ENCODE measurements at regions not wholly inside any gene's neighbourhood (a gene's known extent, or its start where the extent isn't known, plus 50 kb on each side); places are given as distances from the start of the nearest gene placed in this dataset.
A peak's percentile ranks its signal among the peaks of the same experiment; 100 is the strongest.

DNA sequence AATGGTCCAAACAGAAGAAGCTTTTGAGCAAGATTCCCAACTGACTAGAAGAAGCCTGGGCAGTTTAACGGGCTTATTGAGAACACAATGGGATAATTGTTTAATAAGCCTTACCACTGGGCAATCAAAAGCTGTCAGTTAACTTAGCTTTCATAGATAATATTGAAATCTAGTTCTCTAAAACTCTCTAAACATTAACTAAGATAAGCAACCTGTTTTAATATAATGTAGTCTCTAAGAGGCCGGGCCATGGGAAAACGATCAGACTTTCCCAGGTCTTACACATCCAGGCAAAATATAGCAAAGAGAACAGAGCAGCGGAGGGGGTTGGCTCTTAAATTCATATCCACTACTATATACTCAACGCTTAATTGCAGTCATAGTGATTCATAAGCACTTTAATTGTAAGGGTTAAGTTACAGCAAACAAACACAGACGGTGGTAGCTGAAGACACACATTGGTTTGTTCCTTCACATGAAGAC lies 128.0 kb upstream of the FAM83B start:
- no peaks in the 10 kb centered on the region for H3K9me3 Mint-ChIP-seq
- DNase-seq: no peak
- peaks cover 17% of the 10 kb centered on the region for H3K4me1 Mint-ChIP-seq
- no peak overlapping the region for H3K4me3 Mint-ChIP-seq
- TF ChIP-seq, protein P1, sequence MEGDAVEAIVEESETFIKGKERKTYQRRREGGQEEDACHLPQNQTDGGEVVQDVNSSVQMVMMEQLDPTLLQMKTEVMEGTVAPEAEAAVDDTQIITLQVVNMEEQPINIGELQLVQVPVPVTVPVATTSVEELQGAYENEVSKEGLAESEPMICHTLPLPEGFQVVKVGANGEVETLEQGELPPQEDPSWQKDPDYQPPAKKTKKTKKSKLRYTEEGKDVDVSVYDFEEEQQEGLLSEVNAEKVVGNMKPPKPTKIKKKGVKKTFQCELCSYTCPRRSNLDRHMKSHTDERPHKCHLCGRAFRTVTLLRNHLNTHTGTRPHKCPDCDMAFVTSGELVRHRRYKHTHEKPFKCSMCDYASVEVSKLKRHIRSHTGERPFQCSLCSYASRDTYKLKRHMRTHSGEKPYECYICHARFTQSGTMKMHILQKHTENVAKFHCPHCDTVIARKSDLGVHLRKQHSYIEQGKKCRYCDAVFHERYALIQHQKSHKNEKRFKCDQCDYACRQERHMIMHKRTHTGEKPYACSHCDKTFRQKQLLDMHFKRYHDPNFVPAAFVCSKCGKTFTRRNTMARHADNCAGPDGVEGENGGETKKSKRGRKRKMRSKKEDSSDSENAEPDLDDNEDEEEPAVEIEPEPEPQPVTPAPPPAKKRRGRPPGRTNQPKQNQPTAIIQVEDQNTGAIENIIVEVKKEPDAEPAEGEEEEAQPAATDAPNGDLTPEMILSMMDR (IDR thresholded peaks at IDR 0.05): no peak
- no peak overlapping the region for H3K27ac Mint-ChIP-seq
- no peaks in the 10 kb centered on the region for H3K27me3 Mint-ChIP-seq (ENCODE audit: low read depth, poor library complexity)
- no peaks in the 10 kb centered on the region for H3K36me3 Mint-ChIP-seq (ENCODE audit: low read depth)

DNA sequence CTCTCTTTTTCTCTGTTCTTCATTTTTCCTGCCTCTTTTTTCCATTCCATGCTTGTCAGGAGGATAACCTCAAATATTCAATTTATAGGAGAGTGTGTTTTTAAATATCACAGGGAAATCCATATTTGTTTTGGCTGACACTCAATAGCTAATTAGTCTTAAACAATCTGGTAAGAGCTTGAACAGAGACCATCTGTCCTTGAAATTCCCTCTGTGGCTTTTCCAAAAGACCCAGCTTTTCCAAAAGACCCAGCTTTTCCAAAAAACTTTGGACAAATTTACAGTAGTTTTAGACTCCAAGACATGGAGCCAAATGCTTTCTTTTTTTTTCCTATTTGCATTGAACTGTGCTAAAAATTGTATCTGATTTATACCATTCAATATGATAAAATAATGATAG lies 127.4 kb upstream of the FAM83B start:
- H3K4me3 Mint-ChIP-seq: no peak overlapping the region
- H3K36me3 Mint-ChIP-seq (ENCODE audit: low read depth): no peaks in the 10 kb centered on the region
- no peaks in the 10 kb centered on the region for H3K9me3 Mint-ChIP-seq
- H3K27me3 Mint-ChIP-seq (ENCODE audit: low read depth, poor library complexity): no peaks in the 10 kb centered on the region
- TF ChIP-seq, protein P1 (IDR thresholded peaks at IDR 0.05): no peak
- H3K27ac Mint-ChIP-seq: peak overlapping the region; percentile 36
- no peak for DNase-seq
- peaks cover 17% of the 10 kb centered on the region for H3K4me1 Mint-ChIP-seq

DNA sequence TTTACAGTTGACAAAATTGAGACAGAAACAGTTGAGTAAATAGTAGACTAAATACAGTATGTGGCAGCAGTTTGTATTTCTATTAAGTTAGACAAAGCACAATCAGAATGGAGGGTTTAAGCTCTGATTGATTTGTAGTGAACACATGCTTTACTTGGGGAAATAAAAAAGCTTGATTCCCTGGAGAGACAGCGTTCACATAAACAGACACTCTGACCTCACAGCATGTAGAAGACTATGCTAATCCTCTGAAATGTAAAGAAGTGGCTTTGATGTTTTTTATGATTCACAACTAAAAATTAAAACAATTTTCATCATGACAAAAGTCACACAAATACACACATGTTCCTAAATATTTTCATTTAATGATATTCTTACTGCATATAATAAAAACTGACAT lies 126.9 kb upstream of the FAM83B start:
- Mint-ChIP-seq H3K27ac (no peak overlapping the region), H3K27me3 (ENCODE audit: low read depth, poor library complexity) (no peaks in the 10 kb centered on the region), H3K4me1 (peaks cover 17% of the 10 kb centered on the region), H3K36me3 (ENCODE audit: low read depth) (no peaks in the 10 kb centered on the region), H3K9me3 (no peaks in the 10 kb centered on the region), H3K4me3 (no peak overlapping the region)
- no peak for DNase-seq
- TF ChIP-seq, protein P1 (IDR thresholded peaks at IDR 0.05): no peak

DNA sequence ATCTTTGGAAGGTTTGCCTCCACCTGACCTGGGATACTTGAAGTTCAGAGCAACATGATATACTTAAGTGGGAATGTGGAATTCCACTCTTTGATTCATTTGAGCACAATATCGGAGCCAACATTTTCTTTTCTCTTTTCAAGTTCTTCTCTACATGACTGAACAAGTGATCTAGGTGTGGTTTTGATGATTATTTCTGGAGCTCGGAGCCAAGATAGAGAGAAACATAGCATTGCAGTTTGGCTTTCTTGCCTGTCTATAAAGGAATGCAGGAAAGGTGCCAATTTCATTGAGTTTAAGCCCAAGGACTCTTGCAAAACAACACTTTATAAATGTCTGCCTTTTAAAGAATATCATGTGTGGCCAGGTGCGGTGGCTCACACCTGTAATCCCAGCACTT lies 124.2 kb upstream of the FAM83B start:
- TF ChIP-seq, protein P1 (IDR thresholded peaks at IDR 0.05): no peak
- Mint-ChIP-seq H3K9me3 (no peaks in the 10 kb centered on the region), H3K27ac (no peak overlapping the region), H3K4me3 (no peak overlapping the region), H3K4me1 (peaks cover 17% of the 10 kb centered on the region), H3K36me3 (ENCODE audit: low read depth) (no peaks in the 10 kb centered on the region), H3K27me3 (ENCODE audit: low read depth, poor library complexity) (no peaks in the 10 kb centered on the region)
- no peak for DNase-seq

DNA sequence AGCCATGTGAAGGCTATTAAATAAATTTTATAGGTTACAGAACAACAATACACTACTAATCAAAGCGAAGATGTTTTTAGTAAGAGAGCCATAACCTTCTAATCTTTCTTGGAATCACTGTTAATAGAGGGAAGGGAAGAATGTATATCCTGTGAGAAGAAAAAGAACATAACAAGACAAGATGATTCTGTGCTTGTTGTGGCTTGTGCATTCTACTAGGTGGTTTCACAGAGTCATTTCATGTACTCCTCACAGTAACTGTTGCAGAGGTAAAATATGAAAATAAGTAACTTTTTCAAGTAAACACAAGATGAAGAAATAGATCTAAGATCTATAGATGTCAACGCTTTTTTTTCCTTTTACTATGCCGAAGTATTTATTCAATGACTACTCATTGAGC lies 116.9 kb upstream of the FAM83B start:
- H3K36me3 Mint-ChIP-seq (ENCODE audit: low read depth): no peaks in the 10 kb centered on the region
- no peak overlapping the region for H3K4me3 Mint-ChIP-seq
- TF ChIP-seq, protein P1 (IDR thresholded peaks at IDR 0.05): no peak
- no peaks in the 10 kb centered on the region for H3K4me1 Mint-ChIP-seq
- H3K9me3 Mint-ChIP-seq: peaks cover 7% of the 10 kb centered on the region
- no peak for DNase-seq
- H3K27ac Mint-ChIP-seq: no peak overlapping the region
- peaks cover 6% of the 10 kb centered on the region for H3K27me3 Mint-ChIP-seq (ENCODE audit: low read depth, poor library complexity)

DNA sequence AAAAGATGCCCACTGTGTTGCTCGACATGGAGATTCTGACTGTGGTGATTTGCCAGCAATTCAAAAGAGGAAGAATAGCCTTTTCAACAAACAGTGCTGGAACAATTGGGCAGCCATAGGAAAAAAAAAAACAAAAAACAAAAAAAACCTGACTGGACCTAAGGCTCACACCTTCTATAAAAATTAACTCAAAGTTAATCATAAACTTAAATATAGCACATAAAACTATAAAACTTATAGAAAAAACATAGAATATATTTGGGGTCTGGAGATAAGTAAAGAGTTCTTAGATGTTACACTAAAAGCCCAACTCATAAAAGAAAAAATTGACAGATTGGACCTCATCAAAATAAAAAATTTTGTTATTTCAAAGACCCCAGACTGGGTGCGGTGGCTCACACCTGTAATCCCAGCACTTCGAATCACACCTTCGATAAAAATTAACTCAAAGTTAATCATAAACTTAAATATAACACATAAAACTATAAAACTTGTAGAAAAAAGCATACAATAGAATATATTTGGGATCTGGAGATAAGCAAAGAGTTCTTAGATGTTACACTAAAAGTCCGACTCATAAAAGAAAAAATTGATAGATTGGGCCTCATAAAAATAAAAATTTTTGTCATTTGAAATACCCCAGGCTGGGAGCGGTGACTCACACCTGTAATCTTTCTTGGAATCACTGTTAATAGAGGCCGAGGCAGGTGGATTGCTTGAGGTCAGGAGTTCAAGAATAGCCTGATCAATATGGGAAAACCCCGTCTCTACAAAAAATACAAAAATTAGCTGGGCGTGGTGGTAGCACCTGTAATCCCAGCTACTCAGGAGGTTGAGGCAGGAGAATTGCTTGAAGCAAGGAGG lies 115.6 kb upstream of the FAM83B start:
- H3K4me1 Mint-ChIP-seq: no peaks in the 10 kb centered on the region
- peaks cover 17% of the 10 kb centered on the region for H3K9me3 Mint-ChIP-seq
- H3K27ac Mint-ChIP-seq: no peak overlapping the region
- TF ChIP-seq, protein P1 (IDR thresholded peaks at IDR 0.05): no peak
- H3K36me3 Mint-ChIP-seq (ENCODE audit: low read depth): no peaks in the 10 kb centered on the region
- peaks cover 6% of the 10 kb centered on the region for H3K27me3 Mint-ChIP-seq (ENCODE audit: low read depth, poor library complexity)
- DNase-seq: no peak
- no peak overlapping the region for H3K4me3 Mint-ChIP-seq

All from nephron progenitor cell (in vitro differentiated cells).